ENCODE measurements at regions not wholly inside any gene's neighbourhood (a gene's known extent, or its start where the extent isn't known, plus 50 kb on each side); places are given as distances from the start of the nearest gene placed in this dataset.
A peak's percentile ranks its signal among the peaks of the same experiment; 100 is the strongest.

- peak; percentile 15 for DNase-seq (ENCODE audit: low spot score)
Measured at GRCh38 chr2:219958941-219959340, 331.5 kb downstream of the SLC4A3 start.

GRCh38 chr2:219959471-219959870, 332.0 kb downstream of the SLC4A3 start:
- DNase-seq (ENCODE audit: low spot score): no peak

- no peak for DNase-seq (ENCODE audit: low spot score)
Measured at GRCh38 chr2:219961947-219962498, 334.6 kb downstream of the SLC4A3 start.

GRCh38 chr2:219962801-219963200, 335.4 kb downstream of the SLC4A3 start:
- DNase-seq (ENCODE audit: low spot score): no peak

GRCh38 chr2:219965287-219966194, 338.1 kb downstream of the SLC4A3 start:
- peak; percentile 49 for DNase-seq (ENCODE audit: low spot score)

GRCh38 chr2:219967247-219968245, 340.1 kb downstream of the SLC4A3 start:
- no peak for DNase-seq (ENCODE audit: low spot score)

GRCh38 chr2:219968685-219969345, 341.4 kb downstream of the SLC4A3 start:
- DNase-seq (ENCODE audit: low spot score): peak; percentile 50

GRCh38 chr2:219969508-219969907, 342.1 kb downstream of the SLC4A3 start:
- peak; percentile 83 for DNase-seq (ENCODE audit: low spot score)

- no peak for DNase-seq (ENCODE audit: low spot score)
Measured at GRCh38 chr2:219973136-219973535, 345.7 kb downstream of the SLC4A3 start.

- DNase-seq (ENCODE audit: low spot score): no peak
Measured at GRCh38 chr2:219976871-219977270, 349.4 kb downstream of the SLC4A3 start.

GRCh38 chr2:219980638-219981037, 353.2 kb downstream of the SLC4A3 start:
- no peak for DNase-seq (ENCODE audit: low spot score)

GRCh38 chr2:219983836-219984235, 356.4 kb downstream of the SLC4A3 start:
- DNase-seq (ENCODE audit: low spot score): no peak

- no peak for DNase-seq (ENCODE audit: low spot score)
Measured at GRCh38 chr2:219985017-219985416, 357.6 kb downstream of the SLC4A3 start.

GRCh38 chr2:219987830-219988229, 360.4 kb downstream of the SLC4A3 start:
- DNase-seq (ENCODE audit: low spot score): no peak

GRCh38 chr2:219989744-219990143, 362.3 kb downstream of the SLC4A3 start:
- DNase-seq (ENCODE audit: low spot score): no peak

GRCh38 chr2:219991116-219991515, 363.7 kb downstream of the SLC4A3 start:
- DNase-seq (ENCODE audit: low spot score): no peak

GRCh38 chr2:219995399-219995798, 368.0 kb downstream of the SLC4A3 start:
- no peak for DNase-seq (ENCODE audit: low spot score)

- no peak for DNase-seq (ENCODE audit: low spot score)
Measured at GRCh38 chr2:219995991-219996765, 368.7 kb downstream of the SLC4A3 start.

GRCh38 chr2:219997341-219997851, 370.0 kb downstream of the SLC4A3 start:
- no peak for DNase-seq (ENCODE audit: low spot score)

GRCh38 chr2:219998107-219998506, 370.7 kb downstream of the SLC4A3 start:
- peak; percentile 51 for DNase-seq (ENCODE audit: low spot score)

Data from COLO829 (cell line).